ENCODE measurements at regions not wholly inside any gene's neighbourhood (a gene's known extent, or its start where the extent isn't known, plus 50 kb on each side); places are given as distances from the start of the nearest gene placed in this dataset.
A peak's percentile ranks its signal among the peaks of the same experiment; 100 is the strongest.

- no peak for TF ChIP-seq CTCF (IDR thresholded peaks at IDR 0.05; ENCODE audit: insufficient read depth, low read length, severe bottlenecking)
- H3K4me3 ChIP-seq (ENCODE audit: low read depth, low read length), result no peak overlapping the region
- FAIRE-seq (no peak), DNase-seq (ENCODE audit: low read depth) (no peak)
- H3K27me3 ChIP-seq (ENCODE audit: control insufficient read depth, insufficient read depth, low read length), result no peaks in the 10 kb centered on the region
- no peaks in the 10 kb centered on the region for H3K36me3 ChIP-seq (ENCODE audit: control insufficient read depth, insufficient read depth, low read length)
Measured at GRCh38 chr3:176183181-176183580, 1014.1 kb downstream of the TBL1XR1 start.

- FAIRE-seq, result no peak
- Histone ChIP-seq H3K4me3 (ENCODE audit: low read depth, low read length) (no peak overlapping the region), H3K27me3 (ENCODE audit: control insufficient read depth, insufficient read depth, low read length) (no peaks in the 10 kb centered on the region), H3K36me3 (ENCODE audit: control insufficient read depth, insufficient read depth, low read length) (no peaks in the 10 kb centered on the region)
- no peak for TF ChIP-seq CTCF (IDR thresholded peaks at IDR 0.05; ENCODE audit: insufficient read depth, low read length, severe bottlenecking)
- DNase-seq (ENCODE audit: low read depth), result peak; percentile 40
Measured at GRCh38 chr3:176174060-176174459, 1023.2 kb downstream of the TBL1XR1 start.

GRCh38 chr3:176172492-176172891 lies 1024.8 kb downstream of the TBL1XR1 start:
- no peak for FAIRE-seq
- Histone ChIP-seq H3K4me3 (ENCODE audit: low read depth, low read length) (no peak overlapping the region), H3K36me3 (ENCODE audit: control insufficient read depth, insufficient read depth, low read length) (no peaks in the 10 kb centered on the region), H3K27me3 (ENCODE audit: control insufficient read depth, insufficient read depth, low read length) (no peaks in the 10 kb centered on the region)
- DNase-seq (ENCODE audit: low read depth), result no peak
- TF ChIP-seq CTCF (IDR thresholded peaks at IDR 0.05; ENCODE audit: insufficient read depth, low read length, severe bottlenecking), result no peak

GRCh38 chr3:176167272-176167671 lies 1030.0 kb downstream of the TBL1XR1 start:
- H3K4me3 ChIP-seq (ENCODE audit: low read depth, low read length), result no peak overlapping the region
- no peaks in the 10 kb centered on the region for H3K27me3 ChIP-seq (ENCODE audit: control insufficient read depth, insufficient read depth, low read length)
- H3K36me3 ChIP-seq (ENCODE audit: control insufficient read depth, insufficient read depth, low read length), result no peaks in the 10 kb centered on the region
- DNase-seq (ENCODE audit: low read depth), result peak; percentile 88
- no peak for TF ChIP-seq CTCF (IDR thresholded peaks at IDR 0.05; ENCODE audit: insufficient read depth, low read length, severe bottlenecking)
- FAIRE-seq, result no peak

- no peak for DNase-seq (ENCODE audit: low read depth)
- Histone ChIP-seq H3K36me3 (ENCODE audit: control insufficient read depth, insufficient read depth, low read length) (no peaks in the 10 kb centered on the region), H3K27me3 (ENCODE audit: control insufficient read depth, insufficient read depth, low read length) (no peaks in the 10 kb centered on the region), H3K4me3 (ENCODE audit: low read depth, low read length) (no peak overlapping the region)
- TF ChIP-seq CTCF (IDR thresholded peaks at IDR 0.05; ENCODE audit: insufficient read depth, low read length, severe bottlenecking), result no peak
- FAIRE-seq, result no peak
Measured at GRCh38 chr3:176160997-176161396, 1036.3 kb downstream of the TBL1XR1 start.

GRCh38 chr3:176159796-176160195 lies 1037.5 kb downstream of the TBL1XR1 start:
- Histone ChIP-seq H3K36me3 (ENCODE audit: control insufficient read depth, insufficient read depth, low read length) (no peaks in the 10 kb centered on the region), H3K4me3 (ENCODE audit: low read depth, low read length) (no peak overlapping the region), H3K27me3 (ENCODE audit: control insufficient read depth, insufficient read depth, low read length) (no peaks in the 10 kb centered on the region)
- TF ChIP-seq CTCF (IDR thresholded peaks at IDR 0.05; ENCODE audit: insufficient read depth, low read length, severe bottlenecking), result no peak
- DNase-seq (ENCODE audit: low read depth) (no peak), FAIRE-seq (no peak)

Data from bronchial epithelial cell (primary cell).